CD4-positive, alpha-beta T cell treated with Interleukin-17A for 1 hour (primary cell): ENCODE measurements at regions not wholly inside any gene's neighbourhood (a gene's known extent, or its start where the extent isn't known, plus 50 kb on each side); places are given as distances from the start of the nearest gene placed in this dataset.

Experiments used
- DNase-seq: peaks from one replicate; pipeline ENCODE4 v3.0.0-alpha.2; 2020

DNA sequence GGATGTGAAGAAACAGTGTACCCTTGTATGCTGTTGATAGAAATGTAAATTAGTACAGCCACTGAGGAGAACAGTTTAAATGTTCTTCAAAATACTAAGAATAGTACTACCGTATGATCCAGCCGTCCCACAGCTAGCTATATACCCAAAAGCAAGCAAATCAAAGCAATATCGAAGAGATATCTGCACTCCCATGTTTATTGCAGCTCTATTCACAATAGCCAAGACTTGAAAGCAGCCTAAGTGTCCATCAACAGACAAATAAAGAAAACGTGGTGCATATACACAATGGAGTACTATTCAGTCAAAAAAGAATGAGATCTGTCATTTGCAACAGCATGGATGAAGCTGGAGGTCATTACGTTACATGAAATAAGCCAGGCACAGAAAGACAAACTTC is 88.5 kb upstream of the SLC38A4 start:
- DNase-seq = no peak

DNA sequence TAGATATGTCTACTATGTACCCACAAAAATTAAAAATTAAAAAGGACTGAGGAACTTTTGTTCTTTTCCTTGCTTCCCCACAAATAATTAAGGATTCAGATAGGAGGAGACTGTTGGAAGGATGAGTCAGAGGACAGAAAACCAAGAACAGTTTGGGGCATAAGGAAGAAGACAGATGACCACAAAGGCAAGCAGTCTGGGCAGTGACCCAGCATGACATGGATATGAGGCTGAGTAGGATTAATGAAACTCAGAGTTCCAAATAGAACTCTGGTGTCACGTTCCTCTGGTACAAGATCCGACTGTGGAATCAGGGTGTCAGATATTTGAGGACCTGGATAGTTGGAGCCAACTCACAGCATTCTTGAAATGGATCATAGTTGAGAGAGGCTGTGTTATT is 89.3 kb upstream of the SLC38A4 start:
- DNase-seq = no peak

DNA sequence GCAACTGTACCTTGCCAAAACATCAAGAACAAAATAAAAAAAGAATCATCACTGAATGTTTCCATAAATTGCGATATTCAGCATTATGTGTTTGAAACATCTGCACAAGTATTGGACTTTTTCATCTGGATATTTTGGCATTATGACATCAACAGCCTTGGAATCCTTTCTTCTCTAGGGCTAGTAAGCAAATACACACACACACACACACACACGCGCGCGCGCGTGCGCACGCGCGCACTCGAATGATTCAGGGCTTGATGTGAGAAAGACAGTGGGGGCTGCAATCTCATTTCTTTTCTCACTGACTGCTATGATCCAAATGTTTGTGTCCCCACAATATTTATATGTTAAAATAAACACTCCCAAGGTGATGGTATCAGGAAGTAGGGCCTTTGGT is 90.0 kb upstream of the SLC38A4 start:
- no peak for DNase-seq

DNA sequence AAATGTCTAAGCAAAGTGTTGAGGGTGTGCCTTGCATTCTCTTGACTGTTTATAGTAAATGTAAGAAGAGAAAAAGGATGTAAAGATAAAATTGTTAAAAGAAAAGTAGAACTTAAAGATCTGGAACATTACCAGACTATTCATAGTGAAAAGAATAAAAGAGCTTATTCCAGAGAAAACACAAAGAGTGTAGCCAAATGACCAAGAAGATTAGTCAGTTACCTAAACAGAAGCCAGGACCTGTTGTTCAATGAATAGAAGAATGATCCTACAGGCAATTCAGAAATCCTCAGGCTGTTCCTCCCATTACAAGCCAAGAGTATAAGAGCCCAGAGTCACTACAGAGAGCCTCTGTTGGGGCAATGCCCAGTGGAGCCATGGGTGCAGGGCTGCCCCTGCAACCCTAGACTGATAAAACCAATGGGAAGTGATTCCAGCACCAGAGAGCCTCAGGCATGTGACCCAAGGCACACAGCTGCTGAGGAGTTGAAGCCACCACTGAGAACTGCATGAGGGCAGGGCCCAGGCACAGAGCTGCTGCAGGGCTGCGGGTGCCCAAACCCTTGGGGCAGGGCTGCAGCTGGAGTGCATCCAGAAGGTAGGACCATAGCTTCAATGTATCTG is 91.1 kb upstream of the SLC38A4 start:
- DNase-seq = no peak

DNA sequence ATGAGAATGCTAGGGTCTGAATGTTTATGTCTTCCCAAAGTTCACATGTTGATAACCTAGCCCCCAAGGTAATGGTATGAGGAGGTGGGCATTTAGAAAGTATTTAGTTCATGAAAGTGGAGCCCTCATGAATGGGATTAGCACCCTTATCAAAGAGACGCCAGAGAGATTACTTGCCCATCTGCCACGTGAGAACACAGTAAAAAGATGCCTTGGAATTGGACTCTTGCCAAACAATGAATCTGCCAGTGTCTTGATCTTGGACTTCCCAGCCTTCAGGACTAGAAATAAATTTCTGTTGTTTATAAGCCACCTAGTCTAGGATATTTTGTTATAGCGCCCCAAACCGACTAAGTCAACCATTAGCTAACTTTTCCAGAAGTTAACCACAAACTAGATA is 92.0 kb upstream of the SLC38A4 start:
- no peak for DNase-seq

DNA sequence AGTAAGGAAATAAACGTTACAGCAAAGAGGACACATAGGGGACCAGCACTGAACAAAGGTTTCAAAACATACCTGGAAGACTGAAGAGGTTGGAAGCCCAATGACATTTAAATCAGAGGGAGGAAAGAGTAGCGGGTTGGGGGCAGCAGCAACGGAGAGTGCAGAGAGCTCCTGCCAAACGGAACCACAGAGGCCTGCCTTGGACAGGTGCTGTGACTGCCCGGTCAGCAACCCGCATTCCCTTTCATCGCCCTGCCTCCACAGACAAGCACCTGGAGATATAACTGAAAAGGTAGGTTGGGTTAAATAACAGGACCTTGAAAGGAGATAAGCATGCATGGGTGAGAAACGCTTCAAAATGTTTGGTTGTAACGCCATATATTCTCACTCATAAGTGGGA is 92.8 kb upstream of the SLC38A4 start:
- no peak for DNase-seq

DNA sequence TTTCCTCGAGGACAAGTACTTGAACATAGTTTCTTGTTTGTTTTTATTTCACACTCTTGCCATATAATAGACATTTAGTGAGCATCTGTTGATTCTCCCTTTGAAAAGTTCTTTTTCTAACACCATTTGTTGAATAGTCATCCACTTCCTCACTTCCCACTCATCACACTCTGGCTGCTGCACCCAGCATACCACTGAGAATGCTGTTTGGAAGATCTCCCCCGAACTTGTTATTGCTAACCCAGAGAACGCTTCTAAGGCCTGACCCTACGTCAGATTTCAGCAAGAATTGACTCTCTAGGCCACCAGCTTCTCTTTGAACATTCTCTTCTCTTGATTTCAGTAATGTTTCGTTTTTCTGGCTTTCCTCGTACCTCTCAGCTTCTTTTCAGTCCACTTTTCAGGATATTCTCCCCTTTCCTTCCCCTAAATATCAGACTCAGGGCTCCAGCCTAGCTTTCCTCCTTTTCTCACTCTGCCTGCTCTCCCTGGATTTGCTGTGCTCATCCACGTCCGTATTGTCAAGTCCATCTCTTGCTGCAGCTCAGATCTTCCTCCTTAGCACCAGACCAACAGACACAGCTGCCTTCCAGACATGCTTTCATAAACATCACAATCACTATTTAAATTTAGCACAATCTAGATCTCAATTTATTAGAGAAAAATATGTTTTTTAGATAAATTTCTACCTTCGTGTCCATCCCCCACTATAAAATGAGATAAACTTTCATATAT is 94.0 kb upstream of the SLC38A4 start:
- no peak for DNase-seq

DNA sequence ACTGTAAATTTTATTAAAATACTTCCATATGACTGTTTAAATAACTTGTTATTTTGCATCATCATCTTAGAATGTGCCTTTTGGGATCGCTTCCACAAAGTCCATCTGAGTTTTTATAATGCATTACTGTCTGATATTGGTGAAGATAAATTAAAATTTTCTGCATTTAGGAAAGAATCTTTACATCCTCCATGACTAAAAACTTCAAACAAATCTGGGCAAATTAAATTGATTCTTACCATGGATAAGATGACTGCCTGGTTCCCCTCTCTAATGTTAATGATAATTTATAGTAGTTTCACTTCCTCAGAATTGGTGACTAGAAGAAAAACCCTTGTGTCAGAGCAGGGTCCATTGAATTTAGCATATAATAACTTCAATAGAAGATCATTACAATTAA is 94.7 kb upstream of the SLC38A4 start:
- DNase-seq = no peak

DNA sequence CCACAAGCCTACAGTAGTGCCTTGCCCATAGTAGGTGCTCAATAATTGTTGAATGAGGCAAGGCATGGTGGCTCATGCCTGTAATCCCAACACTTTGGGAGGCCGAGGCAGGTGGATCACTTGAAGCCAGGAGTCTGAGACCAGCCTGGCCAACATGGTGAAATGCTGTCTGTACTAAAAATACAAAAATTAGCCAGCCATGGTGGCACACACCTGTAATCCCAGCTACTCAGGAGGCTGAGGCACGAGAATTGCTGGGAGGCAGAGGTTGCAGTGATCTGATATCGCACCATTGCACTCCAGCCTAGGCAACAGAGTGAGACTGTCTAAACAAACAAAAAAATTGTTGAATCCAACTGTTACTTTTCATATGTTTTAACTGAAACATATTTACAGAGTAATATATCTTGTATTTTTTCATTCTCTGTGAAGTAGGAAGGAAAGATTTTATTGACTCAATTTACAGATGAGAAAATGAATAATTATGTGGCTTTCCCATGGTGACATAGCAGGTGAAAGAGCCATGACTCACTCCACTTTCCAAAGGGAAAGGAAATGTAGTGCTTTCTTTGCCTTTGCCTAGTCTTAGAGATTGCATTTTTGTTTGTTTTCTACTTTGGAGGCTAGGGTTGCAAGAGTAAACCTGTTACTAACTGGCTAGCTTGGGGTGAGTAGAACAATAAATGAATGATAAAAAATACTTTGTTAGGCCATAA is 95.4 kb upstream of the SLC38A4 start:
- no peak for DNase-seq

DNA sequence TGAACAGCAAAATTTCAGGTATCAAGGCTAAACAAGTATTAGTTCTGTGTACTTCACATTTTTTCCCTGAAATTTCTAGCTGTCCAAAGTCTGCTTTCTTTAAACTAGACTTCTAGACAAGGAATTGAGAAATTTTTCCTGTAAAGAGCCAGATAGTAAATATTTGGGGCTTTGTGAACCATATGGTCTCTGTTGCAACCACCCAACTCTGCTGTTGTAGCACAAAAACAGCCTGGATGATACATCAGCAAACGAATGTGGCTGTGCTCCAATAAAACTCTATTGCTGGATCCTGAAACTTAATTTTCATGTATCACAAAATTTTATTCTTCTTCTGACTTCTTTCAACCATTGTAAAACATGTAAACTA is 96.0 kb upstream of the SLC38A4 start:
- DNase-seq = no peak

DNA sequence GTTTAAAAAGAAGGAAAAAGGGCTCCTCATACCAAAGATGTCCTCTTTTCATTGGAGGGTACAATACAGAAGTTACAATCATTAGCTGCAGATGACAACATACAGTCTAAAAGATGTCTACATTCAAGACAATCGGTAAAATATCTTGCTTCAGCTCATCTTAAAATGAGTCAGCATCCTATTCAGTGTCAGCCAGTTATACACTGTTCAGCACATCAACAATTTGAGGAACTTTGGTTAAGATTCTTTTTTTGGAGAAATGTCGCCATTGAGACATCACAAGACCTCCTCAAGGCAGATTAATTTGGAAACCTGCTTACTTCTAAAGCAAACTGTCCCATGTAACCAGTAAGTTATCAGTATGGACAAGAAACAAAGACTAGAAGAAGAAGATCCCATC is 100.7 kb upstream of the SLC38A4 start:
- DNase-seq = no peak

DNA sequence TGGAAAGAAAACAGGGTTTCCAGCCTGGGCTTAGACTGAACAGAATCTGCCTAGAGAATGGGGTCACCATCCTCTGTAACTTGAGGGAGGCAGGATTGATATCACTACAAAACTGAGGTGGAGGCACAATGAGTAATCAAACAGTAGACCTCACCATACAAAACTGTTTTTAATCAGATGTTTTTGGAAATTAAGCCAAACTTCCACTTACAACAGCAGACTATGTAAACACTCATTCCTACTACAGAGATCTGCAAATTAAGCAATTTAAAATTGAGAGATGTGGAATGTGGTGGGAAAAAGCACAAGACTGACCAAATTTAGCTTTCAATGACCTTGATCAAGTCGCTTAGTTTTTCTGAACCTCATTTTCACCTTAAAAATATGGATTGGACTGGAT is 104.3 kb upstream of the SLC38A4 start:
- no peak for DNase-seq

DNA sequence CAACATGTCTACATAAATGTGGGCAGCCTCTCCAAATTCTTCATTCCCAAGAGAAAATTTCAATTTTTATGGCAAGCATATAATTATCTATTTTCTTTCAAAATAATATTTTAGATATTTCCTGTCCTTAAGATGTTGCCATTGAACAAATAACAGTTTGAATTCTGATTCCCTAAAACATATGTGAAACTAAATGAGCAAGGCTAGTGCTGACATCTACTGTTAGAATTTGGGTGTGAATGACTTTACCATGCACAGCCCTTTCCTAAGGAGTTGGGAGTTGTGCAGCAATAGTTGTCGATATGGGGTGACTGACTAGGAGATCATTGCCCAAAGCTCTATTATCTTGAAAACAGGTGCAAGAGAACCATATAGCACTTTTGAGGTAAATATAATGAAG is 108.2 kb upstream of the SLC38A4 start:
- DNase-seq = peak; percentile 23

DNA sequence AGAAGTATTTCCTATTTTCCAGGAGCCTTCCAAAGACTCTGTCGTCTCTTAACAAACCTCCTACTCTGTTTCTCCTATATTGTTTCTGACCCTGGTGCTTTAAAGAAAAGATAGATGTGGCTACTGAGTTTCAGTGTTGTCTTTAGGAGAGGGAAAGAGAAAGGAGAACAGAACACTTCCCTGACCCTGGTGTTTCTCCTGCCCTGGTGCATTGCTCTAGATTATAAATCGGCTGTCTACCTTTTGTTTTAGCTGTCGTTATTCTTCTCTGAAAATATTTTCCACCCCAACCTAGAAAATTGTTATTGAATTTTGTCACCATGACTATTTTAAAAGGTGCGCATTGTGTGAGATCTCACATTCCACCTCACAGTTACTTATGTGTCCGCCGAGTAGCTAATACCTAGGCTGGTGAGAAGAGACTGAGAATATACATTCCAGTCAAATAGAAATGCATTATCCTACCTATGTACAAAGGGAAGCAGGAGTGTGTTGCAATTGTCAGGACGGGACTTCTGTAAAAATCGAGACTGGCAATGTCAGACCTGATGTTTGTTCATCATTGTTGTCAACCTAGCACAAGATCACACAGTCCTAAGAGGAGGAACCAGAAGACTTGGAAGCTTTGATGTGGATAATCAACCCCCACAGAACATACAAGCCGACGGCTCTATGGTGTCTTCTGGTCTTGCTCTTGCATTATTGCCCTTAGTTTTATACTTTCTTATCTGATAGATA is 108.7 kb upstream of the SLC38A4 start:
- no peak for DNase-seq

DNA sequence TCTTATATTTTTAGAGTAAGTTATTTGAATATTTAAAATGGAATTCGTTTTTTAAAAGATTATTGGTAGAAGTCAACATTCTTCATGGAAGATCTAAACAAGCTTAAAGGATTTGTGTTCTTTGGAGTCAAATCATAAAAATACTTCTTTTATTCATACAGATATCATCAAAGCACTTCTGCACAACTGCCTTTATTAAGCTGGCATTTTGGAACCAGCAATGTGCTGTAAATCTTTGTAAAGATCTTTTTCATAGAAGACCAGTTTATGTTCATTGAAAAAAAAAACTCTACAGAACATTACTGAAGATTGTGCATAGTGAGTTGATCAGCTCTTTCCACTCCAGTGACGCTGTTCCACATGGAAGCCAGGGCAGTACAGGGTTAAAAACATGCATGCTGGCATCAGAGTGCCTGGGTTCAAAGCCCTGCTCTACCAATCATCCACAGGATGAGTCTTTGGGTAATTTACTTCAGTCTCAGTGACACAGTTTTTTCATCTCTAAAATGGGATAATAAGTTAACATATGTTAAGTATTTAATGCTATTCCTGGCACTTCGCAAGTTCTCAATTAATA is 109.6 kb upstream of the SLC38A4 start:
- DNase-seq = no peak

DNA sequence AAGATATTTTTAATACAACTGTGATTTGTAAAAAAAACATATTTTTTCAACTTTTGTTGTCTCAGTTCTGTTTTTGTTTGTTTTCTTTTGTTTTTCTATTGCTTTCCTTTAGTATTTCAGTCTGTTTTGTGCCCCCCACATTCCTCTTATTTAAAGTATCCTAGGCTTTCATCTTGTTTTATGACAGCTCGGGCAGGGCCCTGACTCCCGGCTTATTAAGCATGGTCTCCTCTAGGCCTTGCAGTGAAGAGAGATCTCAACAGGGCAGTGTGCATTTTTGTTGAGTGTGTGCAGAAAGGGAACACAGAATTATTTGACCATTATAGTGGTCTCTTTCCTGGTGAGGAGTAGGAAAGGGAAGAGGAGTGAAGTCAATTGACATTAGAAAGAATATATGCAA is 110.2 kb upstream of the SLC38A4 start:
- no peak for DNase-seq

DNA sequence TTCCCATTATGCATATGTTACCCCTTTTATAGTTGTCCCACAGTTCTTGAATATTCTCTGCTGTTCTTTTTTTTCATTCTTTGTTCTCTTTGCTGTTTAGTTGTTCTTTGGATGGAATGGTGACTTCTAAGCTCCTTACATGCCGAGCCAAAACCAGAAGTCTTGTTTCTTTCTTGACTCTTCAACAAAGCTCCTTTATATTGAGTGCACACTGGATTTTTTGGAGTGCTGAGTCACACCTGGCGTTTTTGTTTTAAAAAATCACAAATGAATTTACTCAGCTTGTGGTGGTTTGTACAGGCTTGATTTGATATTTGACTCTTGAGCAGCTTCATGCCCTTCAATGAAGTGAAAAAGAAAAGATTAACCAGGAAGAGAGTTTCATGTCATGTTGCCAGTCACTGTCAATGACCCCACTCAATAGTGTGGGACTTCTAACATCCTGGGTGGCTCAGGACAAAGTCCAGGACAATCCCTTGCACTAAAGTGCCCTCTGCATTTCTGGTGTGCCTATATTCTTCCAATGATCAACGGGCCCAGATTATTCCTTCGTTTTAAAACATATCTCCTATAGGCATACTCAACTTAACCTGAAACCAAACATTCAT is 112.4 kb upstream of the SLC38A4 start:
- DNase-seq = no peak

DNA sequence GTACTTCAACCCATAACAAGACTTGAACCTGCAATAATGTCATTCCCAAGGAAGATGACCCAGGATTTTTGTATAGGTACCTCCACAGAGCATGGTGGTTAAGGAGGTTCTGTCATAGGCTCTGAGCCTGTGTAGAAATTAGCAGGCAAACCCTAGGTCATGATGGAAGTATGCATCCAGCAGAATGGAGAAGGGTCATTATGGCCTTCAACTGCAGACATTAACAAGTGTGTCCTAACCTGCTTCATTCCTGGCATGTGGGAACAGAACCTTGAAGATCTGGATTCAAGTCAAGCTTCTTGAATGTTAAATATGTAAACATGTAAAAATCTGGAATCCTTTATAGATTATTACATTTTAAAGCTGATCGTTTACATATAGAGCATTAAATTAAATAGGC is 116.2 kb upstream of the SLC38A4 start:
- no peak for DNase-seq

DNA sequence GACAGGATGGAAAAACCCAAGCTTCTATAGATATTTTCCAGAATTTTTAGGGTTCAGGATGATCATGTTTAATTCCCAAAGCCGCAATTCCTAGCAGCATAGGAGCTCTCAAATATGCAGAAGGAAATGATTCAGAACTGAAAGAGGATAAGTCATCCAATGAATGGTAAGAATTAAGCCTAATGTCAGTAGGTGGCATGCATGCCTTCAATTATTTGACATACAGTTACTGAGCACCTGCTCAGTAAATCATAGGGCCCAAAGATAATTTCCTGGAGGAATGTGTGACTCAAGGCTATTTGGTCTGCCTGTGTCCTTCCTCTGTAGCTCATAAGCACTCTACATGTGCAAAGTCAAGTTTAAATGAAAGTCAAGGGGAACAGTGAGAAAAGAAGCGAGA is 116.8 kb upstream of the SLC38A4 start:
- no peak for DNase-seq

DNA sequence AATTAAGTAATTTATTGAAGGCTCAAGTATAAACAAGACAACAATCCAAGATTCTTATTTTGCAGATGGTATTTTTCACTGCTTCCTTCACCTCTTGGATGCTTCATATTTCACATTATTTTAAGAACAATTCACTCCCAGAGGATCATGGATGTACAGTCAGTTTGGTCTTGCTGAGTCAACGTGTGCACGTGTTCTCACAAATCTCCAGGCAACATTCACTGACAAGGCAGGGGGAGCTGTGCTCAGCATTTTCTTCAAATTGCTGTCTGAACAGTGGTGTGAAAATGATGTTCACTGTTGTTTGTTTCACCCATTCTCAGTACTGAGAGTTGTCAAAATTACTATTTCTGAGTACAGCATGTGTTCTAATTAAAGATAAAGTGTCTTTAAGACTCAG is 118.3 kb upstream of the SLC38A4 start:
- no peak for DNase-seq

DNA sequence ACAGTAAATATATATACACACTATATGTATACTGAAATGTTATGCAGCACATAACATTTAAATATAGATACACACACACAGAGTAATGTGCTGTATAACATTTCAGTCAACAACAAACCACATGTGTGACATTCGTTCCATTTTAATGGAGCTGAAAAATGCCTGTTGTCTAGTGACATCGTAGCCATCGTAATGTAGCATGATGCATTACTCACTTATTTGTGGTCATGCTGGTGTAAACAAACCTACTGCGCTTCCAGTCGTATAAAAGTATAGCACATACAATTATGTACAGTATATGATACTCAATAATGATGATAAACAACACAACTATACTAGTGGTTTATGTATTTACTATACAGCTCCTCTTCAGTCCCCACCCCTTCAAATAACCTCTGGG is 119.0 kb upstream of the SLC38A4 start:
- no peak for DNase-seq

DNA sequence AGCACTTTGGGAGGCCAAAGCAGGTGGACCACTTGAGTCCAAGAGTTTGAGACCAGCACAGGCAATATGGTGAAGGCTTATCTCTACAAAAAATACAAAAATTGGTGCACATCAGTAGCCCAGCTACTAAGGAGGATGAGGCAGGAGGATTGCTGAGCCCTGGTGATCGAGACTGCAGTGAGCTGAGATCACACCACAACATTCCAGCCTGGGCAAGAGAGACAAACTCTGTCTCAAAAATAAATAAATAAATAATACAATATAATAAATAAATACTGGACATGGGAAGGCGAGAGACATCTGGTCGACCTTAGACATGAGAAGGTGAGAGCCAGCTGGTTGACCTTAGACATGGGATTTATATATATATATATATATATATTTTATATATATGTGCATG is 119.8 kb upstream of the SLC38A4 start:
- no peak for DNase-seq

DNA sequence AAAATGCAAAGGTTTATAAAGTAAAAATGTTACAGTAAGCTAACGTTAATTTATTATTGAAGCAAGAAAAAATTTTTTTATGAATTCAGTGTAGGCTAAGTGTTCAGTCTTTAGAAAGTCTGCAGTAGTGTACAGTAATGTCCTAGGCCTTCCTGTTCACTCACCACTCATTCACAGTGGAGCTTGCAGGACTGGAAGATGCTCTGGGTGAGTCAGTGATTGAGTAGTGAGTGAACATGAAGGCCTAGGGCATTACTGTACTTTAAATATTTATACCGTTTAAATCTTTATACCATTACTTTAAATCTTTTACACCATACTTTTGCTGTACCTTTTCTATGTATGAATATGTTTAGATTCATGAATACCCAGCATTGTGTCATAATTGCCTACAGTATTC is 120.3 kb upstream of the SLC38A4 start:
- DNase-seq = no peak
